ENCODE measurements at regions not wholly inside any gene's neighbourhood (a gene's known extent, or its start where the extent isn't known, plus 50 kb on each side); places are given as distances from the start of the nearest gene placed in this dataset.

DNA sequence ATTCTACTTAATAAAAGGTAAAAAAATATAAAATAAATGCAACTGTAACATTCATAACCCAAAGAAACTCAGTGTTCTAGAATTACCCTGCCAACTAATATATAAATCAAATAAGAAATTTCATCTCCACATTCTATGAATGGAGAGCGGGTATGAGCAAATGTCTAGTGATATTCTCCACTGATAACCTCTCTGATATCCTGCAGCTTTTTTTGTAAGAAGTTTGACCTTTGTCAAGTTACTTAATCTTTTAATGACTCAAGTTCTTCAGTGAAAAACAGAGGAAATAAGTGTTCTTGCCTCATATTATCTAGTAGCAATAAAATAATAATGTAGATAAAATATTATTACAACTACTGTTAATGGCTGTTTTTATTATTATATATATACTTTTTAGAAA lies 1275.6 kb upstream of the CDH9 start:
- TF ChIP-seq, protein P1, sequence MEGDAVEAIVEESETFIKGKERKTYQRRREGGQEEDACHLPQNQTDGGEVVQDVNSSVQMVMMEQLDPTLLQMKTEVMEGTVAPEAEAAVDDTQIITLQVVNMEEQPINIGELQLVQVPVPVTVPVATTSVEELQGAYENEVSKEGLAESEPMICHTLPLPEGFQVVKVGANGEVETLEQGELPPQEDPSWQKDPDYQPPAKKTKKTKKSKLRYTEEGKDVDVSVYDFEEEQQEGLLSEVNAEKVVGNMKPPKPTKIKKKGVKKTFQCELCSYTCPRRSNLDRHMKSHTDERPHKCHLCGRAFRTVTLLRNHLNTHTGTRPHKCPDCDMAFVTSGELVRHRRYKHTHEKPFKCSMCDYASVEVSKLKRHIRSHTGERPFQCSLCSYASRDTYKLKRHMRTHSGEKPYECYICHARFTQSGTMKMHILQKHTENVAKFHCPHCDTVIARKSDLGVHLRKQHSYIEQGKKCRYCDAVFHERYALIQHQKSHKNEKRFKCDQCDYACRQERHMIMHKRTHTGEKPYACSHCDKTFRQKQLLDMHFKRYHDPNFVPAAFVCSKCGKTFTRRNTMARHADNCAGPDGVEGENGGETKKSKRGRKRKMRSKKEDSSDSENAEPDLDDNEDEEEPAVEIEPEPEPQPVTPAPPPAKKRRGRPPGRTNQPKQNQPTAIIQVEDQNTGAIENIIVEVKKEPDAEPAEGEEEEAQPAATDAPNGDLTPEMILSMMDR (IDR thresholded peaks at IDR 0.05; ENCODE audit: low read depth, low read length), result no peak
- TF ChIP-seq, protein P2, sequence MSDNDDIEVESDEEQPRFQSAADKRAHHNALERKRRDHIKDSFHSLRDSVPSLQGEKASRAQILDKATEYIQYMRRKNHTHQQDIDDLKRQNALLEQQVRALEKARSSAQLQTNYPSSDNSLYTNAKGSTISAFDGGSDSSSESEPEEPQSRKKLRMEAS (IDR thresholded peaks at IDR 0.05; ENCODE audit: low read depth, low read length), result no peak
- no peak for TF ChIP-seq POLR2A (IDR thresholded peaks at IDR 0.05; ENCODE audit: extremely low read depth, insufficient read length)
